Progenitor cell of endocrine pancreas (in vitro differentiated cells): ENCODE measurements at regions not wholly inside any gene's neighbourhood (a gene's known extent, or its start where the extent isn't known, plus 50 kb on each side); places are given as distances from the start of the nearest gene placed in this dataset.

ENCODE experiments used
- DNase-seq: peaks from one replicate; pipeline ENCODE4 v3.0.0; 2021; ENCODE audit warnings: low spot score; ENCODE audit not compliant: unreplicated experiment
- H3K27ac Mint-ChIP-seq: 2 replicates; pipeline ENCODE4 v1.8.0; 2021; ENCODE audit warnings: mild to moderate bottlenecking, moderate library complexity, mixed read lengths
- H3K27me3 Mint-ChIP-seq: 2 replicates; pipeline ENCODE4 v1.8.0; 2021; ENCODE audit warnings: mixed read lengths
- H3K36me3 Mint-ChIP-seq: 2 replicates; pipeline ENCODE4 v1.8.0; 2022; ENCODE audit warnings: mixed read lengths; ENCODE audit not compliant: insufficient read depth
- H3K4me1 Mint-ChIP-seq: 2 replicates; pipeline ENCODE4 v1.8.0; 2021; ENCODE audit warnings: low read depth, mixed read lengths
- H3K4me3 Mint-ChIP-seq: 2 replicates; pipeline ENCODE4 v1.8.0; 2021; ENCODE audit warnings: low read depth, mild to moderate bottlenecking, moderate library complexity, mixed read lengths
- H3K9me3 Mint-ChIP-seq: 2 replicates; pipeline ENCODE4 v1.8.0; 2021; ENCODE audit warnings: low read depth, mixed read lengths
- CTCF ChIP-seq: fragments of 200-600 bp; sonication (generic); IDR thresholded peaks from one replicate; pipeline ENCODE4 v1.5.0; 2021; ENCODE audit warnings: antibody characterized with exemption, mild to moderate bottlenecking; ENCODE audit not compliant: unreplicated experiment

GRCh38 chr2:142750858-142751257 is 126.6 kb upstream of the KYNU start:
- no peak overlapping the region for H3K27ac Mint-ChIP-seq
- H3K4me3 Mint-ChIP-seq = no peak overlapping the region
- no peaks in the 10 kb centered on the region for H3K27me3 Mint-ChIP-seq
- no peak for TF ChIP-seq CTCF
- H3K9me3 Mint-ChIP-seq = no peaks in the 10 kb centered on the region
- H3K36me3 Mint-ChIP-seq = no peaks in the 10 kb centered on the region
- H3K4me1 Mint-ChIP-seq = no peaks in the 10 kb centered on the region
- no peak for DNase-seq

GRCh38 chr2:142748559-142749099 is 128.8 kb upstream of the KYNU start:
- no peak overlapping the region for H3K27ac Mint-ChIP-seq
- no peaks in the 10 kb centered on the region for H3K36me3 Mint-ChIP-seq
- H3K27me3 Mint-ChIP-seq = no peaks in the 10 kb centered on the region
- TF ChIP-seq CTCF = no peak
- no peaks in the 10 kb centered on the region for H3K9me3 Mint-ChIP-seq
- H3K4me1 Mint-ChIP-seq = no peaks in the 10 kb centered on the region
- DNase-seq = no peak
- H3K4me3 Mint-ChIP-seq = no peak overlapping the region

- TF ChIP-seq CTCF = no peak
- no peaks in the 10 kb centered on the region for H3K27me3 Mint-ChIP-seq
- no peak for DNase-seq
- H3K4me1 Mint-ChIP-seq = no peaks in the 10 kb centered on the region
- no peaks in the 10 kb centered on the region for H3K36me3 Mint-ChIP-seq
- no peak overlapping the region for H3K27ac Mint-ChIP-seq
- H3K4me3 Mint-ChIP-seq = no peak overlapping the region
- no peaks in the 10 kb centered on the region for H3K9me3 Mint-ChIP-seq
These were observed 131.8 kb upstream of the KYNU start for GRCh38 chr2:142745691-142746090.

GRCh38 chr2:142742371-142743214 is 134.9 kb upstream of the KYNU start:
- Mint-ChIP-seq H3K27me3 (no peaks in the 10 kb centered on the region), H3K4me1 (no peaks in the 10 kb centered on the region), H3K36me3 (no peaks in the 10 kb centered on the region), H3K27ac (no peak overlapping the region), H3K9me3 (no peaks in the 10 kb centered on the region), H3K4me3 (no peak overlapping the region)
- TF ChIP-seq CTCF = no peak
- DNase-seq = no peak

- no peak overlapping the region for H3K27ac Mint-ChIP-seq
- H3K4me1 Mint-ChIP-seq = no peaks in the 10 kb centered on the region
- no peaks in the 10 kb centered on the region for H3K27me3 Mint-ChIP-seq
- DNase-seq = no peak
- H3K36me3 Mint-ChIP-seq = no peaks in the 10 kb centered on the region
- H3K4me3 Mint-ChIP-seq = no peak overlapping the region
- H3K9me3 Mint-ChIP-seq = no peaks in the 10 kb centered on the region
- no peak for TF ChIP-seq CTCF
These were observed 135.6 kb upstream of the KYNU start for GRCh38 chr2:142741764-142742269.
